ENCODE measurements at regions not wholly inside any gene's neighbourhood (a gene's known extent, or its start where the extent isn't known, plus 50 kb on each side); places are given as distances from the start of the nearest gene placed in this dataset.

GRCh38 chr12:84756961-84757360 lies 155.6 kb downstream of the SLC6A15 start:
- ATAC-seq = no peak
- no peak for DNase-seq
- intact Hi-C loops (cut with micrococcal nuclease) = no loop called here

- ATAC-seq = no peak
- DNase-seq = no peak
- intact Hi-C loops (cut with micrococcal nuclease) = no loop called here
Measured at GRCh38 chr12:84745127-84745526, 167.5 kb downstream of the SLC6A15 start.

DNA sequence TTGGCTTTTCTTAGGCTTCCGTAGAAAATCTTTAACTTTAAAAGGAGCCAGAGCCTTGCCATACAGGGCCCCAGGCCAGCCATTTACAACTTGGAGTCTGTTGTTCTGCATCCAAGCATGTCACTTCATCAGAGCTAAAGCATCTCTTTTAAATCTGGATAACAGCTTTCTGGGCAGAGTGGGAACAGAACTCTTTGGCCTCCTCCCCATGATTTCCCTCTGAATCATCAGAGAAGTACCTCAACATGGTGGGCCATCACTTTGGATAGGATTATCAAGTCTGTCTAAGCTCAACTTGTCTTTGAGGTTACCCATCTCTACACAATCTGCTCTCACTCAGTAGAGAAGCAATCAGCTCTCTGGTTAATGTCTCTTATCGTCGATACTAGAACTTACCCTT lies 170.9 kb downstream of the SLC6A15 start:
- ATAC-seq = no peak
- intact Hi-C loops (cut with micrococcal nuclease) = no loop called here
- no peak for DNase-seq

- DNase-seq = no peak
- ATAC-seq = no peak
- intact Hi-C loops (cut with micrococcal nuclease) = no loop called here
Measured at GRCh38 chr12:84741031-84741430, 171.6 kb downstream of the SLC6A15 start.

DNA sequence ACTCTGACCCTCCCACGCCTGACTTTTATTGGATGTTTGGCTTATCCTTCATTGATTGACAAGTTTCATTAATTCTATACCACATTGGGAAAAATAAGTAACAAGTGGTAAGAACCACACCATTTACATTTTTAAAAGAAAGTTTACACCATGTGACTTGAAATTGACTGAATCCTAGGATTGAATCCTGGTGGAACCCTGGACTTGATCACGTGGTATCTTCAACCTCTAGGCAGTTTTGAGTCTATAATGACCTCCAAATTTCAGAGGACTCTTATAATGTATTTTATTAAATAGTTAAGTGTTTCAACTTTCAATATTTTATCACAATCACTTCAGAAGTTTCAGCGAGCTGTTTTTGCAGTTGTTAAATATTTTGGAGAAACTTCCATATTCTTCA lies 172.0 kb downstream of the SLC6A15 start:
- no peak for DNase-seq
- no peak for ATAC-seq
- intact Hi-C loops (cut with micrococcal nuclease) = no loop called here

- intact Hi-C loops (cut with micrococcal nuclease) = no loop called here
- DNase-seq = no peak
- ATAC-seq = no peak
Measured at GRCh38 chr12:84738481-84738972, 174.1 kb downstream of the SLC6A15 start.

DNA sequence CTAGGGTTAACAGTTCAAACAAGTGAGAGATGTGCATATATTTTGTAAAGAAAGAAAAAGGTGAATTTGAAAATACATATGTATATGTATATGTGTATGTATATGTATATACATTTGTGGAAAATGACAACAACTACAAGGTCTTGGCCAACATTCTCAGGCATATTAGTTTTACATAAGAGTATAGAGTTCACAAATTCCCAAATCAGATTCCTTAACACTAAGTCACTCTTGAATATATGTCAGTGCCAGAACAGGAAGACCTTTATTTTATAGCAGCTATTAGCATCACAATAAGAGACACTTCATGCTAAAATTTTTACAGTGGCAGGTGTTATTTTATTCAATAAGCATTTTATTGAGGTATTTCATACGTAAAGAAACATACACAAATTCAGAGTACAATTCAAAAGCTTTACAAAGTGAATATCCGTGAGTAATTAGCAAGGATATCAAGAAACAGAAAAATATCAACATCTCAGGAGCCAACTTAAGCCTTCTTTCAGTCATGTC lies 179.7 kb downstream of the SLC6A15 start:
- no peak for ATAC-seq
- intact Hi-C loops (cut with micrococcal nuclease) = no loop called here
- no peak for DNase-seq

- intact Hi-C loops (cut with micrococcal nuclease) = no loop called here
- no peak for ATAC-seq
Measured at GRCh38 chr12:84730561-84731162, 181.9 kb downstream of the SLC6A15 start.

DNA sequence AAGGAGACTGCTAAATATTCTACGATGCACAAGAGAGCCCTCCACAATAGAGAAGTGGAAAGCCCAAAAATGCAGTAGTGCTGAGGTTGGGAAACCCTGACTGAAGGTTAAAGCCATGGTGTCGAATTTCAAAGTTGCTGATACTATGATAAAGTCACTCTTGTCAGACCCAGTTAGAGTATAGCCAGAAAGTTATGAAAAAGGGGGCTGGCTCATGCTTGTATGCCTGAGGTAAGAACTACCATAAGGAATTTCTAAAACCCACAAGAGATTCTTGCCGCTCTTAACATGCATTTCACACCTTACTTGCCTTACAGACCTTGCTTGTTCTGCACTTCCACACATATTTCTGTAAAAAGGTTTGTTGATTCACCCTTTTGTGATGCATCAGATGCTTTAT lies 184.6 kb downstream of the SLC6A15 start:
- intact Hi-C loops (cut with micrococcal nuclease) = no loop called here
- no peak for DNase-seq
- ATAC-seq = no peak

More at GRCh38 chr12:84730561-84731162, 181.9 kb downstream of the SLC6A15 start:
- no peak for DNase-seq

DNA sequence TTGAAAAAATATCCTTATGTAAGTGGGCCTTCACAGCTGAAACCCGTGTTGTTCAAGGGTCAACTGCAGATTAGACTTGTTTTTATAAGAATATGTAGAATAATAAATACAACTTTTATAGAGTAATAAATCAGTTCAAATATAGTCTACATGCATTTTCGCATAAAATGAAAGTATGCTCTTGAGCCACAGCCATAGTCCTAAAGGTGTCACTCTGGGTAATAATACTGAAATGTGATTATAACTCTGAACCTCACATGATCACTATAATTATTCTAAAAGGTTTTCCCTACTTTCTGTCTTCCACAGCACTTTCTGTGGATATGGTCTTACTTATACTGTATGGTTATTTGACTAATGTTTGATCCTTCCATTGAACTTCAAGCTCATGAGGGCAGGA lies 185.8 kb downstream of the SLC6A15 start:
- DNase-seq (no peak), ATAC-seq (no peak)
- intact Hi-C loops (cut with micrococcal nuclease) = no loop called here

DNA sequence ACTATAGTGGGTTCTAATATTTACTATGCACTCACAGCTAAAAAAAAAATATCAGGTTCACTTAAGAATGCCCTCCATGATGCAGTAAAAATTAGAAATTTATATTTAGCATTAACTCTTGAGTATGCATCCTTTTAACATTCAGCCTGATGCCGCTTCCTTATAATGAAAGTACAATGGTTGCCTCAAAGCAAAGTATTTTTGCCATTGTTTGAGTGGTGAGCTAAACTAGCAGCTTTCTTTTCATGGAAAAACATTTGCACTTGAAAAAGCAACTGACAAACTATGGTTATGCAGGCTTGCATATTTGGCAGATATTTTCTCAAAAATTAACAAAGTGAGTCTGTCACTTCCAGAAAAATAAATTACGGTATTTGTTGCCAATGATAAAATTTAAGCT lies 188.6 kb downstream of the SLC6A15 start:
- intact Hi-C loops (cut with micrococcal nuclease) = no loop called here

GRCh38 chr12:84719997-84720396 lies 192.6 kb downstream of the SLC6A15 start:
- ATAC-seq = no peak
- no peak for DNase-seq
- intact Hi-C loops (cut with micrococcal nuclease) = no loop called here

More for the DNA sequence above, 188.6 kb downstream of the SLC6A15 start:
- DNase-seq = no peak
- ATAC-seq = no peak

- ATAC-seq (no peak), DNase-seq (no peak)
- intact Hi-C loops (cut with micrococcal nuclease) = no loop called here
Measured at GRCh38 chr12:84718906-84719305, 193.7 kb downstream of the SLC6A15 start.

DNA sequence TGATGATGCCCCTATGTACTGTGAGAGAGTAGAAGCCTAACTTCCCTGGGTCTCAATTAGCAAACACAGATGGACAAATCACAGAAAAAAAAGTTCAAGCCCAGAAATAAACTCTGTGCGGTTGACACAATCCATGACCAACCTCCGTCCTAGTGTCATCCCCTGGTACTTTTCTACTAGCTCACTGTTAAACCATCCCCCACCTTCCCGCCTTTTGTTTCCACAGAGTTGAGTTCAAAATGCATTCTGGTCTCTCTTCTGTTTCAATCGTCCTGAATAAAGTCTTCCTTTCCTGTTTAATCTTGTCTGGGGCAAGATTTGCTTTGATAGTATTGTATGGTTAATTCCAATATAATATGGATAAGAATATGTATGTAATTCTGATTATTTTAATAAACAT lies 199.9 kb downstream of the SLC6A15 start:
- intact Hi-C loops (cut with micrococcal nuclease) = no loop called here
- ATAC-seq (no peak), DNase-seq (no peak)

DNA sequence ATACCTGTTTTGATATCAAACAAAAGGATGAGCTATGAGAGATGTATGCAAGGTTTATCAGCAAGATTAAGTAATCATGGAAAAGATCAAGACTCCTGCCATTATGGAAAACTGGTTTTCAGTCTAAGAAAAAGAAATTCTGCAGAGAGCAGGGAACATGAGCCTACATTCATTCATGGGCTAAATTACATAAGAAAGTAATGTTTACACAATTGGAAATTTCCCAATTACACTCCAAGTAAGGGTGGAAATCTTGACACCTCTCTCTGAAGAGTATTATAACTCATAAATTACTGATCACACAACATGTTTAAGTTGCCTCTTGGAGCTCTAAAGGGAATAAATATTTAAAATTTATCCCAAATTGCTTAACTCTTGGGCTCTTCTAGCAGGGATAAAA lies 206.2 kb downstream of the SLC6A15 start:
- intact Hi-C loops (cut with micrococcal nuclease) = no loop called here
- ATAC-seq = no peak
- DNase-seq = no peak

- ATAC-seq = no peak
- DNase-seq = no peak
- intact Hi-C loops (cut with micrococcal nuclease) = no loop called here
Measured at GRCh38 chr12:84704856-84705255, 207.7 kb downstream of the SLC6A15 start.

GRCh38 chr12:84702001-84702400 lies 210.6 kb downstream of the SLC6A15 start:
- ATAC-seq = no peak
- no peak for DNase-seq
- intact Hi-C loops (cut with micrococcal nuclease) = no loop called here

- intact Hi-C loops (cut with micrococcal nuclease) = no loop called here
Measured at GRCh38 chr12:84701041-84701440, 211.6 kb downstream of the SLC6A15 start.

DNA sequence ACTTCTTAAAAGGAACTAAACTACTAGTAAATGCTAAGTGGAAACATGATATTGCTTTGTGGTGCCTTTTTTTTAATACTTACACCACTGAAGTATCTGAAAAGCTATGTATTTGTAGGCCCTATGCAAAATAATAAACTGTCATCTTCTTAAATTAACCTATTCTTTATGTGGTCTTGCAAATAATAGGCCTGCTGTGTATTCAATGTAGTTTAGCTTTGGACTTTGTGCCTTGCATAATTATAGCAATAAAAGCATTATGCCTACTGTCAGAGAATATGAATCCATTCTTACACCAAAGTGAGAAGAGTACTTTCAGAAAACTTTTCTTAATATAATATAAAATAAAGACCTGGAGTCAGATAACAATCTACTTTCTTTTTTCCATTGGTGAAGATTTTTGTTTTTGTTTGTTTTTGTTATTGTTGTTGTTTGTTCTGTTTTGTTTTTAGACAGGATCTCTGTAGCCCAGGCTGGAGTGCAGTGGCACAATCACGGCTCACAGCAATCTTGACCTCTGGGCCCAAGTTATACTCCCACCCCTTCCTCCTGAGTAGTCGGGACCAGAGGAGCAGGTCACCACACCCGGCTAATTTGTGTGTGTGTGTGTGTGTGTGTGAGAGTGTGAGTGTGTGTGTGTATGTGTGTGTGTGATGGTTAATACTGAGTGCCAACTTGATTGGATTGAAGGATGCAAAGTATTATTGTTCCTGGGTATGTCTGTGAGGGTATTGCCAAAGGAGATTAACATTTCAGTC lies 213.8 kb downstream of the SLC6A15 start:
- DNase-seq (no peak), ATAC-seq (no peak)
- intact Hi-C loops (cut with micrococcal nuclease) = no loop called here

More at GRCh38 chr12:84701041-84701440, 211.6 kb downstream of the SLC6A15 start:
- DNase-seq = no peak
- no peak for ATAC-seq

DNA sequence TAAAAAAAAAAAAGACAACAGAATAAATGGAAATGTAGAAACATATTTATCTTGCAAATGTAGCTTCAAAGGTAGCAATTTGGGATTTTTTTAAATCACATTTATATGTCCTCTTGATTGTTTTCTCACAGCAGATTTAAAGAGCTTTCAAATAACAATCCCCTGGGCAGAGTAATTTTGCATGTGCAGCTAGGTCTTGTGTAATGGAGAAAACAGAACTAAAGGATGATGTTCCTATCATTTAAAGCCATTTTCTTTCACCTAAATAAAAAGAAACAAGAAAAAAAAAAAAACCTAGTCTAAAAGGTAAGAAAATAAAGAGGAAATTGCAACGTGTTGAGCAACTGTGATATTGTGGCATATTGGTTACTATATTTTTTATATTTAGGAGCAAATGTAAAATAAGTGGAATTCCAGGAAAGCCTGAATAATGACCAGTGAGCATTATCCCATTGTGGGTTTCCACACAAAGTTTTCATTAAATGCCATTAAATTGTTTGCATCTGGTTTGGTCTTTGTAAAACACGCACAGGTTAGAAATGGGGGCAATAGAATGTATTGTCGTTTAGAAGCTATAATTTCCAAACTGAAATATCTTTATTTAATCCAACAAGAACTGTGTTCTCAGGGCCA lies 215.6 kb downstream of the SLC6A15 start:
- DNase-seq = no peak
- no peak for ATAC-seq
- intact Hi-C loops (cut with micrococcal nuclease) = no loop called here

All from left ventricle myocardium superior (tissue), 1 donor.